ENCODE measurements at regions not wholly inside any gene's neighbourhood (a gene's known extent, or its start where the extent isn't known, plus 50 kb on each side); places are given as distances from the start of the nearest gene placed in this dataset.
"Not testable (repeated sequence)": the region's sequence is repeated elsewhere in the genome, so short reads cannot be mapped to it uniquely, and the experiment has no call there.

GRCh38 chr7:145350334-145350733 is 514.5 kb upstream of the TPK1 start:
- Histone ChIP-seq H3K9me3 (ENCODE audit: control insufficient read depth, insufficient read depth, low read length) (no peaks in the 10 kb centered on the region), H3K9me2 (replicated peaks; ENCODE audit: control insufficient read depth, low read length) (no peaks in the 10 kb centered on the region; the same call in 1 of the 2 replicates), H3K79me2 (ENCODE audit: control insufficient read depth, low read length) (no peaks in the 10 kb centered on the region), H4K20me1 (ENCODE audit: control insufficient read depth, insufficient read depth, low read depth, low read length) (no peaks in the 10 kb centered on the region), H3F3A (ENCODE audit: control insufficient read depth, insufficient read depth) (no peaks in the 10 kb centered on the region), H3K4me3 (ENCODE audit: low read length) (no peak overlapping the region), H3K4me2 (ENCODE audit: low read length) (no peak overlapping the region), H3K27ac (ENCODE audit: low read depth, low read length) (no peak overlapping the region), H3K4me1 (ENCODE audit: control insufficient read depth, low read length) (no peaks in the 10 kb centered on the region), H3K36me3 (ENCODE audit: control insufficient read depth, low read length) (no peaks in the 10 kb centered on the region), H3K27me3 (ENCODE audit: control insufficient read depth, low read length) (no peaks in the 10 kb centered on the region)
- TF ChIP-seq EZH2phosphoT487 (IDR thresholded peaks at IDR 0.05; ENCODE audit: borderline replicate concordance, low read length) (no peak), CTCF (IDR thresholded peaks at IDR 0.05; ENCODE audit: low read depth, low read length, poor library complexity, severe bottlenecking) (no peak)

GRCh38 chr7:145349452-145349851 is 513.6 kb upstream of the TPK1 start:
- H3K9me3 ChIP-seq (ENCODE audit: control insufficient read depth, insufficient read depth, low read length); H4K20me1 ChIP-seq (ENCODE audit: control insufficient read depth, insufficient read depth, low read depth, low read length); H3K4me3 ChIP-seq (ENCODE audit: low read length); H3K36me3 ChIP-seq (ENCODE audit: control insufficient read depth, low read length); H3K4me2 ChIP-seq (ENCODE audit: low read length); H3K27me3 ChIP-seq (ENCODE audit: control insufficient read depth, low read length); H3K79me2 ChIP-seq (ENCODE audit: control insufficient read depth, low read length); H3F3A ChIP-seq (ENCODE audit: control insufficient read depth, insufficient read depth); H3K4me1 ChIP-seq (ENCODE audit: control insufficient read depth, low read length); H3K9me2 ChIP-seq (replicated peaks; ENCODE audit: control insufficient read depth, low read length); H3K27ac ChIP-seq (ENCODE audit: low read depth, low read length): not testable (repeated sequence)

GRCh38 chr7:145347271-145347670 is 511.4 kb upstream of the TPK1 start:
- H3K4me1 ChIP-seq (ENCODE audit: control insufficient read depth, low read length) = no peaks in the 10 kb centered on the region
- H3K4me3 ChIP-seq (ENCODE audit: low read length) = no peak overlapping the region
- no peaks in the 10 kb centered on the region for H3K9me3 ChIP-seq (ENCODE audit: control insufficient read depth, insufficient read depth, low read length)
- H3K9me2 ChIP-seq (replicated peaks; ENCODE audit: control insufficient read depth, low read length) = no peaks in the 10 kb centered on the region; the same call in 1 of the 2 replicates
- no peak overlapping the region for H3K4me2 ChIP-seq (ENCODE audit: low read length)
- TF ChIP-seq CTCF (IDR thresholded peaks at IDR 0.05; ENCODE audit: low read depth, low read length, poor library complexity, severe bottlenecking) (no peak), EZH2phosphoT487 (IDR thresholded peaks at IDR 0.05; ENCODE audit: borderline replicate concordance, low read length) (no peak)
- no peaks in the 10 kb centered on the region for H3K36me3 ChIP-seq (ENCODE audit: control insufficient read depth, low read length)
- H3K27ac ChIP-seq (ENCODE audit: low read depth, low read length) = no peak overlapping the region
- H3K79me2 ChIP-seq (ENCODE audit: control insufficient read depth, low read length) = no peaks in the 10 kb centered on the region
- no peaks in the 10 kb centered on the region for H3F3A ChIP-seq (ENCODE audit: control insufficient read depth, insufficient read depth)
- no peaks in the 10 kb centered on the region for H3K27me3 ChIP-seq (ENCODE audit: control insufficient read depth, low read length)
- no peaks in the 10 kb centered on the region for H4K20me1 ChIP-seq (ENCODE audit: control insufficient read depth, insufficient read depth, low read depth, low read length)

GRCh38 chr7:145339319-145339718 is 503.5 kb upstream of the TPK1 start:
- no peak overlapping the region for H3K27ac ChIP-seq (ENCODE audit: low read depth, low read length)
- H3K9me3 ChIP-seq (ENCODE audit: control insufficient read depth, insufficient read depth, low read length) = no peaks in the 10 kb centered on the region
- no peak overlapping the region for H3K4me2 ChIP-seq (ENCODE audit: low read length)
- H3F3A ChIP-seq (ENCODE audit: control insufficient read depth, insufficient read depth) = no peaks in the 10 kb centered on the region
- no peaks in the 10 kb centered on the region for H3K36me3 ChIP-seq (ENCODE audit: control insufficient read depth, low read length)
- H3K27me3 ChIP-seq (ENCODE audit: control insufficient read depth, low read length) = no peaks in the 10 kb centered on the region
- H3K79me2 ChIP-seq (ENCODE audit: control insufficient read depth, low read length) = no peaks in the 10 kb centered on the region
- no peak for TF ChIP-seq EZH2phosphoT487 (IDR thresholded peaks at IDR 0.05; ENCODE audit: borderline replicate concordance, low read length)
- TF ChIP-seq CTCF (IDR thresholded peaks at IDR 0.05; ENCODE audit: low read depth, low read length, poor library complexity, severe bottlenecking) = no peak
- H3K4me1 ChIP-seq (ENCODE audit: control insufficient read depth, low read length) = no peaks in the 10 kb centered on the region
- no peaks in the 10 kb centered on the region for H4K20me1 ChIP-seq (ENCODE audit: control insufficient read depth, insufficient read depth, low read depth, low read length)
- no peak overlapping the region for H3K4me3 ChIP-seq (ENCODE audit: low read length)
- no peaks in the 10 kb centered on the region; the same call in 1 of the 2 replicates for H3K9me2 ChIP-seq (replicated peaks; ENCODE audit: control insufficient read depth, low read length)
